ENCODE measurements at regions not wholly inside any gene's neighbourhood (a gene's known extent, or its start where the extent isn't known, plus 50 kb on each side); places are given as distances from the start of the nearest gene placed in this dataset.
"Not testable (repeated sequence)": the region's sequence is repeated elsewhere in the genome, so short reads cannot be mapped to it uniquely, and the experiment has no call there.

DNA sequence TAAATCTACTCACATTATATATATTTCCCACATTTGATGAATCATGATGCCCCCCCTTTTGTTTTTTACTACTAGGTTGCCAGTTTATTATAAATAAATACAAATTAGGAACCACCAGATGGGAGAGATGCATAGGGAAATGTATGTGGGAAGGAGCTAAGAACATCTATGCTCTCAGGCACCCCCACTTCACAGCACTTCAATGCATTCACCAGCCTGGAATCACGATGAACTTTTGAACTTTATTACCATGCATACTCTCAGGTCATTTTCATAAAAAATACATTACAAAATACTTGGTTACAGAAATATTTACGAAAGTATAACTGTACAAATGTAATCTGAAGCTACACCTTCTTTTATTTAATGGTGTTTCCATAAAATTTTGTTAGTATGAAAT lies 988.0 kb upstream of the EPHA6 start:
- no peak for DNase-seq

DNA sequence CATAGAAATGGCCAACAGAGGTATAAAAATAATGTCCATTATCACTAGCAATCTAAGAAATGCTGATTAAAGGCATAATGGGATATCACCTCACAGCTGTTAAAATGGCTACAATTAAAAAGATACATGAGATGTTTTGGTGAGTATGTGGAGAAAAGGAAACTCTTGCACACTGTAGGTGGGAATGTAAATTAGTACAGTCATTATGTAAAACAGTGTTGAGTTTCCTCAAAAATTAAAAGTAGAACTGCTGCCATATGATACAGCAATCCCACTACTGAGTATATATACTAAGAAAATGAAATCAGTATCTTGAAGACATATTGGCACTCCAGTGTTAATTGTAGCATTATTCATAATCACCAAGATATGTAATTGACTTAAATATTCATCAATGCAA lies 982.2 kb upstream of the EPHA6 start:
- no peak for DNase-seq

GRCh38 chr3:95860628-95861027 lies 953.8 kb upstream of the EPHA6 start:
- DNase-seq = not testable (repeated sequence)

GRCh38 chr3:95883801-95884200 lies 930.6 kb upstream of the EPHA6 start:
- no peak for DNase-seq

GRCh38 chr3:95886616-95887015 lies 927.8 kb upstream of the EPHA6 start:
- DNase-seq = peak; percentile 48

- no peak for DNase-seq
Observed at GRCh38 chr3:95887114-95887513, 927.3 kb upstream of the EPHA6 start.

DNA sequence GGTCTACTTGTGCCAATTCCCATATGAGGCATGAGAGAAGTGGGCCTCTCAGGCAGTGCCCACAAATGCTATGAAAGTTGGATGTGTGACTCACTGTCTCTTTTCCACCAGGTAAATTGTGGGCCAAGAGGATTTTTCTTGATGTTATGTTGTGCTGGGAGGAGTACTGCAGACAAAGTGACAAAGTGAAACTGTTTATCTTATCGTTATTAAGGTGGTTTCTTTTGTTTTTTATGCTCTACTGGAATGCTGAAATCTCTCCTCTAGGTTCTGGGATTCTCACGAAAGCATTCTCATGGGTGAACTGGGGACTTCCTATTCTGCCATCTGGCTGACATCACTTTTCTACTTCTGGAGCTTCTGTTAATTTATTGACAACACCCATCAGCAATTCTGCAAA lies 919.6 kb upstream of the EPHA6 start:
- DNase-seq = no peak

- DNase-seq = peak; percentile 55
Observed at GRCh38 chr3:95899494-95899893, 914.9 kb upstream of the EPHA6 start.

DNA sequence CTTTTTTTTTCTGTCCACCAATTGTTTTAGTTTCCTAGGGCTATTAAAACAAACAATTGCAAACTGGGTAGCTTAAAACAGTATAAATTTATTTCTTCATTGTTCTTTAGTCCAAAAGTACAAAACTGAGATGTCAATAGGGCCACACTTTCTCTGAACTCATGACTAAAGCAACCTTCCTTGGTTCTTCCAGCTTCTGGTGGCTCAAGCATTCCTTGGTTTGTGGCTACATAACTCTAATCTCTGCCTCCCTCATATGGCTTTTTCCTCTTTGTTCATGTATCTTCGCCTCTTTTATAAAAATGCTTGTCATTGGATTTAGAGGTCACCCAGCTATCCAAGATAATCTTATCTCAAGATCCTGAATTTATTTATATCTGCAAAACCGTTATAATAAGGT lies 914.5 kb upstream of the EPHA6 start:
- DNase-seq = no peak

DNA sequence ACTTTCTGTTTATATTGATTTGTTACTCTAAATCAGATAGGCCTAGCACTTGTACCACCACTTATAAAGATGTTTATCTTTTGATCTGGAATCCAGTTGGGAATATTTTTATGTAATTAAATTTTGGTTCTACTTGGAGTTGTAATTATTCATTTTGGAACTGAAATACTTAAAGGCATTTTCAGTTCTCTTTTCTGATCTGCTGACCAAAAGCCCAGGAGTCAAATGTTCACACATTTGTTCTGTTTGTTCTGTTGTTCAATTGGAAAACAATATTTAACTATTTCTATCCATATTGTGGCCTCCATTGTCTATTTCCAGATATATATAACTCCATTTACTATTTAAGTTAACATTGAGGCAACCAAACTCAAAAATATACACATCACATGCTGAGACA lies 912.4 kb upstream of the EPHA6 start:
- no peak for DNase-seq

DNA sequence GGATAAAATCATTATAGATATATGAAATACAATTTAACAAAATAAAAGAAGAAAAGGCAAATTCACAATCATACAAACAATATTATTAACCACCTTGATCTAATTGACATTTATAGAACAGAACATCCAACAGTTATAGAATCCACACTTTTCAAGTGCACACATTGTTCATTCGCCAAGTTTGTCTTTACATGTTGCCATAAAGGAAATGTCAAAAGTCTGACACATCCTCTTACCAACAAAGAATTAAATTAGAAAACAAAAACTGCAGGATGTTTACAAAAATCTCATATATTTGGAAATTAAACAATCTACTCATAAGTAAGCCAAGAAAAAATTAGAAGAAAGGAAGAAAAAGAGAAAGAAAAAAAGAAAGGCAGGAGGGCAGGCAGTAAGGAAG lies 909.2 kb upstream of the EPHA6 start:
- no peak for DNase-seq

- DNase-seq = no peak
Observed at GRCh38 chr3:95911767-95912166, 902.6 kb upstream of the EPHA6 start.

DNA sequence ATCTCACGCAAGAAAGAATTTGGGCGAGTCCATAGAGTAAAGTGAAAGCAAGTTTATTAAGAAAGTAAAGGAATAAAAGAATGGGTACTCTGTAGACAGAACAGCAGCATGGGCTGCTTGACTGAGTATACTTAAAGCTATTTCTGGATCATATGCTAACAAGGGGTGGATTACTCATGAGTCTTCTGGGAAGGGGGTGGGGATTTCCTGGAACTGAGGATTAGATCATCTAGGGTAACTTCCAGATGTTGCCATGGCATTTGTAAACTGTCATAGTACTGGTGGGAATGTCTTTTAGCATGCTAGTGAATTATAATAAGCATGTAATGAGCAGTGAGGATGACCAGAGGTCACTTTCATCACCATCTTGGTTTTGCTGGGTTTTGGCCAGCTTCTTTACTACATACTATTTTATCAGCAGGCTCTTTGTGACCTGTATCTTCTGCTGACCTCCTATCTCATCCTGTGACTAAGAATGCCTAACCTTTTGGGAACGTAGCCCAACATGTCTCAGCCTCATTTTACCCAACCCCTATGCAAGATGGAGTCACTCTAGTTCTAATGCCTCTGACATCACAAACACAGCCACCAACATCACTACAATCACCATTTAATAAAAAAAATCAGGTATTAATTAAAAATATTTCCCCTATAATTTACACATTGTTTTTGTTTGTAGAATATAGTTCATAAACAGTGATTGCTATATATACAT lies 890.7 kb upstream of the EPHA6 start:
- DNase-seq = peak; percentile 98

DNA sequence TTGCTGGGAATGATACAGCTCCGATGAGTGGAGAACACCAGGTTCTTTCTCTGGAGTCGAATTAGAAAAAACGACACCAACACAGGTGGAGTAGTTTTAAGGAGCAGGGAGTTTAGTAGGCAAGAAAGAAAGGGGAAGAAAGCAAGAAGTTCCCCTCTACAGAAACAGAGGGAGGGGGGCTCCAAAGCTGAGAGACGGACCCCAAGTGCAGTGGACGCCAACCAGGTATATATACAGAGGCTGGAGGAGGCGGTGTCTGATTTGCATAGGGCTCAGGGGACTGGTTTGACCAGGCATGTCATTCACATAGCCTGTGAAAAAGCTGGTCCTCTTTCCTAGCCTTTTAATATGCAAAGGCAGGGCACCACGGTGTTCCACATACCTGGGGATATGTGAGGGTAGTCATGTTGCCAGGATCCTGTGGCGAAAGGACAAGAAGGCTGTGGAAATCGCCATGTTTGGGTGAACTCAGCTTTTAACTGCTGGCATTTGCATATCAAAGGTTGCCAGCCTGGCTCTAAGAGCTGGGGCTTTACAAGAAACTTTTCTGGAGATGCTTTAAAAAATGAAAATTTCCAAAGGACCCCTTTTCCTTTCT lies 887.4 kb upstream of the EPHA6 start:
- no peak for DNase-seq

DNA sequence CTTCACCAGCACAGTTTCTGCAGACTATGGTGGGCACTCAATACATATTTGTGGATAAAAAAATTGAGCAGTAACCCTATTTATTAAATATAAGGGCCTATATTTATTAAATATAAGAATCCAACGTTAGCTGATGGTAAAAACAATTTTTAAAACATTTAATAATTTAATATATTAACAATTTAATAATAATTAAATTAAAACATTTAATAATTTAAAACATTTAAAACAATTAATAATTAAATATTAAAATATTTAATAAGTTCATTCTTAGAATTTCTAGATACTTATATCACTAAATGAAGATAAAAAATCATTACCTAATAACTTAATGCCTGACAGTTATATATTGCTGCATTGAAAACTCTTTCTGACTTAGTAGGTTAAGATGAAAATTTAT lies 880.2 kb upstream of the EPHA6 start:
- DNase-seq = no peak

GRCh38 chr3:95939235-95939809 lies 875.1 kb upstream of the EPHA6 start:
- DNase-seq = no peak

GRCh38 chr3:95965704-95966336 lies 848.6 kb upstream of the EPHA6 start:
- DNase-seq = no peak

DNA sequence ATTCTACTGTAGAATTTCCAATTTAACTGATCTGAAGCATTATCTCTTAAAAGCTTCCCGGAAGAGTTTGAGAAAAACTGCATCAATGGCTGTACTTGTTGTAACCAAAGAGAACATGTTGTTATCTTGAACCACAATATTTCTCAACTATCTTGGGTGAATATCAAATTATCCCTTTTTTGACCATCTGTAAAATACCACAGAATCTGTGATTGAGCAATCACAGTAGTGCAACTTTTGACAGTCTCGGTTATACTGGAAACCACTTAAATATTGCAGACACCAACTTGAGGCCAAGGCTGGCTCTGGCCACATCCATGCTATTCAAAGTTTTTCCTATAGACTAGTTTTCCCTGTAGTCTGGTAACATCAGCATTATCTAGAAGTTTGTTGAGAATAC lies 842.8 kb upstream of the EPHA6 start:
- DNase-seq = peak; percentile 13

GRCh38 chr3:95994338-95994737 lies 820.1 kb upstream of the EPHA6 start:
- no peak for DNase-seq

GRCh38 chr3:96000966-96001365 lies 813.4 kb upstream of the EPHA6 start:
- no peak for DNase-seq

- DNase-seq = no peak
Observed at GRCh38 chr3:96007650-96008195, 806.7 kb upstream of the EPHA6 start.

DNA sequence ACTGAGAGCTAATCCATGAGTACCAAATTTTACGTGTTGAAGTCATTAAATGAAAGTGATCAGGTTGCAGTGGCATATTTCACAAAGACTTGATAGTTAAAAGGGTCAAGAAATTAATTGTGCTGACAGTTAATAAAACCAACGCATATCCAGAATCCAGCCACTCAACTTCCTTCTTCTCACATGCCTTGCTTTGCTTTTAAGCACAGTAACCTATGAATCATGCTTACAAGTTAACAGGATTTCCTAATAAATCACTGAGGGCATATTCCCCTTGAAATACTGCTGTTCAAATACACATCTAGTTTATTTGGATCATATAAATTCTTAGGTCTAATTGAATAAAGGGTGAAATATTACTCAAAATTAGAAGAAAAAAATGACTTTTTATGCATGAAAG lies 801.5 kb upstream of the EPHA6 start:
- DNase-seq = no peak

- DNase-seq = no peak
Observed at GRCh38 chr3:96017556-96017955, 796.8 kb upstream of the EPHA6 start.

GRCh38 chr3:96022676-96023075 lies 791.7 kb upstream of the EPHA6 start:
- DNase-seq = no peak
